NOMO-1 (cell line): ENCODE measurements at regions not wholly inside any gene's neighbourhood (a gene's known extent, or its start where the extent isn't known, plus 50 kb on each side); places are given as distances from the start of the nearest gene placed in this dataset.

ENCODE experiments used
- DNase-seq, 2 experiments: peaks; one replicate each; lab custom pipeline; 2025; ENCODE audit not compliant: unreplicated experiment in 2 of 2; lab: John Stamatoyannopoulos, UW

DNA sequence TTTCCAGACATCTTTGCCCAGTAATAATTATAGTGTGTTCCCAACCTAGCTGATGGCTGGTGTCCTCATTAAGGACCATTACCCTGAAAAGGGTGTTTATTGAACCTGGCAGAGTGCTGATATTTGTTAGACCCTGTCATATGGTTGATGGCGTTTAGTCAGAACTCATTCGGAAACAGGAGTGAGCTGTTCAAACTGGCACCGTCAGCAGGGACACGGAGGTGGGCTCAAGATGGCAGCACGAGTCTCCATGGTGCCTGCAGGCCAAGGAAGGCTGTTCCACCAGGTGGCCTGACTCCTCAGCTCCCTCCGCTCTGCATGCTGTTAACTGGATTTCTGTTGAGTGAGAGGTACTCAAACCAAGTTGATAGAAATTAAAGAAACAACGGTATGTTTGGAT is 589.1 kb upstream of the MGMT start:
- no peak for DNase-seq

DNA sequence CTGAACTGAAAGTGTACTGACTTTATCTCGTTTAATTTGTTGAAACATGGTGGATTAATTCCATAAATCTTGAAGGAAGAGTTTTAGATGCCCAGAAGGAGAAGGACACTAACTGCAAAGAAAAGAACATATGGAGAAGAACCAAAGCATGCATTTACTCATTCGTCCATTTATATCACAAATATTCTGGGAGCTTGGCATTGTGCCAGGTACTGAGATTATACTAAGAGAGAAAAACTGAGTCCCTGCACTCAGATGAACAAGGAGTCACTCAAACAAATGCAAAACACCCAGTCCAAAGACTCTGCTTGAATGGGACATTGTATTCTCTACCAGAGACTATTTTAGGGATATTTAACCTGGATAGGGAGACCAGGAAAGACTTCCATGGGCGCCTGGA is 588.0 kb upstream of the MGMT start:
- no peak for DNase-seq

DNA sequence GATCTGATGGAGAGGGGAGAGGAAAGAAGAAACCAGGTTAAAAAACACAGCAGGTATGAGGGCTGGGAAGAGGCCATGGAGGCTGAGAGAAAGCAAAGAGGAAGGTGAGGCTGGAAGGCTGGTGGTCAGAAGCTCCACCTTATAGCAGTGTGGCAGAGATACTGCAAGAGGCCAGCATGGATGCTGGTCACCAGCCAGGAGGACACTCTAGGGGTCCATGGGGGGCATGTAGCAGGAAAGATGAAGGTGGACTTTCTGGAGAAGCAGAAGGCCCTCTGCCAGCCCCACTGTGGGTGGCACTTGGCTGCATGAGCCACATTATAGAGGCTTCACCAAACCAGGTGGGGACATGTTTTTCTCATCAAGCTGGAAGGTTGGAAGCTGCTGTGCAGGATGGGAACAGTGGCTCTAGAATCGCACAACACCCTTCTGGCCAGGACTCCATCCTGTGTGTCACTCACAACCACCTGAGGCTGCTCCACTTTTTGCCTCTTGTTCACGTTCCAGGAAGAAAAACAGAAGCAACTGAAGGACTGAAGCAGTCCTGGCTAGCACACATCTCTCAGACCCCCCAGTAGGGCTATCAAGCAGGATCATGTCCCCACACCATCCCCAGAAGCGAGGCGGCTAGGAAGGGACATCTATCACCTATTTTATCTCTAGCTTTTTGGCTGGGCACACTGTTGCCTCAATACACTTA is 587.5 kb upstream of the MGMT start:
- DNase-seq, result no peak

DNA sequence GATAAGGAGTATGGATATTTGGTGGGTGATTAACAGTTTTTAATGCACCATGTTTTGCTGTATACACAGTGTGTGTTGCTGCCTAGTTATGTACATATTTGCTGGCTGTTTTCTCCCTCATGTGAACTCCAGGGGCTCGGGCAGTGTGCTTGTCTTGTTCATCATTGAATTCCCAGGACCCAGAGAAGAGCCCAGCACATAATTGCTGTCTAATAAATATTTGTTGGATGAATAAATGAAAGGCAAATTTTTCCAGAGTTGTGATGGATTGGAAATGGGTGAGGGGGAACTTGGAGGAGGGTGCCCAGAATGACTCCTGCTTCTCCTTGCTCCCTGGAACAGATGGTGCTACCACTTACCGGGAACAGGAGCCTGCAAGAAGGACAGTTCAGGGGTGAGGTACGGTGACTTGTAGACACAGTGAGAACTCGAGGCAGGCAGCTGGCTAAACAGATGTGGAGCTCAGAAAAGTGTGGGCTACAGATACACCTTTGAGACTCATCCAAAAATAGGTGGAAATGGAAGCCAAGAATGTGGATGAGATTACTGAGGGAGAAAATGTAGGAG is 586.8 kb upstream of the MGMT start:
- DNase-seq, result no peak

DNA sequence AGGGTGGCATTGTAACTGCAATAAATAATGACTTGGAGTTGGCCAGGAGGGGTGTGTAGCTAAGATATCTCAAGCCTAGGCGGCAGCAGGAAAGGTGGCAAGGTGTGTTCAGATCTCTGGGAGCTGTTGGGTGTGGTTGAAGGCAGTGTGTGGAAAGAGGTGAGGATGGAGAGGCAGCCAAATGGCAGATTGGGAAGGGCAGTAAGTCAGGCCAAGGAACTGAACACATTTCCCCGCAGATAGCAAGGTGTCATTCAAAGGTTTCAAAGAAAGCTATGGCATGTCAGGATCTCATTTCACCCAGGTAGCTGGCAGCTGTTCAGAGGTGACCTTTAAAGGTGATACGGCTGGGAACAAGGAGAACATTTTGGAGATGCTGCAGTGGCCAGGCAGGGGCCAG is 586.0 kb upstream of the MGMT start:
- no peak for DNase-seq

DNA sequence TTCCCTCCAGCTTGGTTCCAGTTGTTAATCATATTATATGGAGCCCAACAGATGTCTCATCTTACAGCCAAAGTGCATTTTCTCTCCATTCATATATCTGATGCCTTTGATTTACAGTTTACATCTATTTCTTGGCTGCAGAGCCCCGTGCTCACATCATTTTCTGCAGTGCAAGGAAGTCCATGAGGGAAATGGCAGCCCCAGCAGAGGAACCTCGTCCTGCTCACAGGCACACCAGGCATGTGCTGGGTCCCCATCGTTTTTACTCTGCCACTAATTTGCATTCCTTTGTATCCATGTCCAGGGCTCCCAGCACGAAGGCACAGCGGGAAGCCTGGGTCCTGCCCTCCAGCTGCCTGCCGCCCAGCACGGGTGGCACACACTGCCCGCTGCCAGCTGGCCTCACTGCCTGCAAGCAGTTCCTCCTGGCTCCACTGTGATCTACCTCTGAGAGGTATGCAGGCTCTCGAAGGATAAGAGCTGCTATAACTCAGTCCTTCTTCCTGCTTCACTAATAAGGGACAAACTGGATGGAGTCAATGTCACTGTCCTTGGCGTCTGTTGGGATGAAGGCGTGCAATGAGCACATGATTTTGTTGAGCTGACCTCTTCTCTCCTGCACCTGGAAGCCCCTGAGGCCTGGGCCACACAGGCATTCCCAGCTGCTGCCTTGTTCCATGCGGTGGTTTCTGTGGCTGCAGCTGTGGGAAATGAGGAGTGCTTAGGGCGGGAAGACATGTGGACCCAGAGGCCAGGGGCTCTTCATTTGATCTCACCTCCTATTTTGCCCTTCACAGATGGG is 583.6 kb upstream of the MGMT start:
- DNase-seq, result no peak

DNA sequence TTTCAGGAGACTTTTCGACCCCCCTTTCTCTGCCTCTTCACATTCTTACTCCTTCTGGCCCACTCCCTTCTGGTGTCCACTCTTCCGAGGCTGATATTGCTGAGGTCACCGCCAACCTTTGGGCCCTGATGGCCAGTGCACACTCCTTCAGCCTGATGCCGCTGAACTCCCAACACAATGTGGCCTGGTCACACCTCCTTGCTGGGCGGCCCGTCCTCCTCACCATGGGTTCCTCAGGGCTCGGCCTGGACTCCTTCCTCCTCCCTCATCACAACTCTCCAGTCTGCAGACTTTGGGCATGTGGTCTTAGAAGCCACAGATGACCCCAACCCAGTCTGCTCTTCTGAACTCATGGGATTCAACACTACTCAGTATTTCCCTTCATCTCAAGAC is 583.0 kb upstream of the MGMT start:
- no peak for DNase-seq

GRCh38 chr10:128884496-128885072 is 582.5 kb upstream of the MGMT start:
- no peak for DNase-seq

GRCh38 chr10:128885573-128886555 is 581.2 kb upstream of the MGMT start:
- DNase-seq, result no peak

DNA sequence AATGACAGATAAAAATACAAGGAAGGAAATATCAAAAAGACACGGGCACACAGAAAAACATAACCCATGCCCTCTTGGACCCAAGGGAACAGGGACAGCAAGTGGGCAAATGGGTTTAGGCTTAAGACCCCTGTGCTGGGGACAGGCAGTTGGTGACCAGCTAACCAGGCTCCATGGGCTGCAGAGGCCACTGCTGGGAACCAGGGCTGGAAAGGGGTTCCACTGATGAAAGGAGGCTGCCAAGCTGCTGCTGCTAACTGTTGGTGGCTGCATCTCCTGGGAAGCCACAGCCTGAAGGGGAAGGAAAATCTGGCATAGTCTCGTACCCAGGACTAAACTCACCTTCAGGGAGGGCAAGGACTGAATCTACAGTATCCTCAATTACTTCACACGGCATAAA is 579.2 kb upstream of the MGMT start:
- DNase-seq, result no peak

- no peak for DNase-seq
Observed at GRCh38 chr10:128892005-128892404, 575.0 kb upstream of the MGMT start.

- no peak for DNase-seq
Observed at GRCh38 chr10:128894641-128895040, 572.4 kb upstream of the MGMT start.

DNA sequence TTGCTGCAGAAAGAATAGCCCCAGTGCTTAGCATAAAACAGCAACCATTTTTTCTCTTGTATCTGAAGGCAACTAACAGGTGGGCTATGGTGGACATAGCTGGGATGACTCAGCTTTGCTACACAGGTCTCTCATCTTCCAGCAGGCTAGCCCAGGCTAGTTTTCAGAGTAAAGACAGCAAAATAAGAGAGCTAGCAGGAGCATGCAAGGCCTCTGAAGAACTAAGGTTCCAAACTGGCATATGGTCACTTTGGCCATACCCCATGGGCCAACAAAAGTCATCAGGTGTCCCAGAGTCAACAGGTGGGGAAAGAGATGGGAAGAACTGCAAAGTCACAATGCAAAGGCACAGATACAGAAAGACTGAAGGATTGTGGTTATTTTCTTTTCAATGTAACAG is 571.6 kb upstream of the MGMT start:
- no peak for DNase-seq

- no peak for DNase-seq
Observed at GRCh38 chr10:128896116-128896795, 570.8 kb upstream of the MGMT start.

GRCh38 chr10:128896963-128897362 is 570.1 kb upstream of the MGMT start:
- no peak for DNase-seq

GRCh38 chr10:128897401-128898129 is 569.5 kb upstream of the MGMT start:
- no peak for DNase-seq

- no peak for DNase-seq
Observed at GRCh38 chr10:128898133-128898915, 568.7 kb upstream of the MGMT start.

GRCh38 chr10:128898916-128899195 is 568.2 kb upstream of the MGMT start:
- DNase-seq, result no peak

- DNase-seq, result no peak
Observed at GRCh38 chr10:128900456-128900855, 566.6 kb upstream of the MGMT start.
